ENCODE measurements at regions not wholly inside any gene's neighbourhood (a gene's known extent, or its start where the extent isn't known, plus 50 kb on each side); places are given as distances from the start of the nearest gene placed in this dataset.

DNA sequence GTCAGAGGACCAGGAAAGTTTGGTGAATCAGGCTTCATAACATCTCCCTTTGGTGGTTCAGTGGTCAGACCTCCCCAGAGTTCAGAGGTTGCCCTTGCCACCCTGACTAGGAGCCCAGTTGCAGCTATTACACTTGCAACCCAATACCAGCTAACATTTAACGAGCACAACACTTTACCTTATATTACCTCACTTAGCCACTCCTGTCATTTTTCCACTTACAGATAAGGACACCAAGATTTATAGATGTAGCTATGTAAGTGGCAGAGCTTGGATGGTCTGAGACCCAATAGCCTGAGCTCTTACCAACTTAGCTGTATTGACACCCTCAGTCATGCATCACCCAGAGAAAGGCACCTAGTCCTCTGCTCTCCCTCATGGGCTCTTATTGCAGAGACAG, 234.7 kb downstream of the INSC start (continued):
- TF ChIP-seq ATF6 (CRISPR knock-in tag; IDR thresholded peaks at IDR 0.05) = no peak
- no peak for TF ChIP-seq ZNF143 (CRISPR knock-in tag; IDR thresholded peaks at IDR 0.05)
- no peak for TF ChIP-seq ETV1 (tag; conservative IDR thresholded peaks at IDR 0.05; ENCODE audit: low read depth)
- TF ChIP-seq MNT (conservative IDR thresholded peaks at IDR 0.05) = no peak
- no peak for TF ChIP-seq ILF3 (IDR thresholded peaks at IDR 0.05; ENCODE audit: borderline replicate concordance)
- TF ChIP-seq ZKSCAN1 (IDR thresholded peaks at IDR 0.05; ENCODE audit: low read depth, low read length) = no peak
- TF ChIP-seq, protein P1, sequence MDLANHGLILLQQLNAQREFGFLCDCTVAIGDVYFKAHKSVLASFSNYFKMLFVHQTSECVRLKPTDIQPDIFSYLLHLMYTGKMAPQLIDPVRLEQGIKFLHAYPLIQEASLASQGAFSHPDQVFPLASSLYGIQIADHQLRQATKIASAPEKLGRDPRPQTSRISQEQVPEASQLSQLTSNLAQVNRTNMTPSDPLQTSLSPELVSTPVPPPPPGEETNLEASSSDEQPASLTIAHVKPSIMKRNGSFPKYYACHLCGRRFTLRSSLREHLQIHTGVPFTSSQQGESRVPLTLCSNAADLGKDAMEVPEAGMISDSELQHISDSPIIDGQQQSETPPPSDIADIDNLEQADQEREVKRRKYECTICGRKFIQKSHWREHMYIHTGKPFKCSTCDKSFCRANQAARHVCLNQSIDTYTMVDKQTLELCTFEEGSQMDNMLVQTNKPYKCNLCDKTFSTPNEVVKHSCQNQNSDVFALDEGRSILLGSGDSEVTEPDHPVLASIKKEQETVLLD (IDR thresholded peaks at IDR 0.05) = no peak
- TF ChIP-seq ZFPM2 (CRISPR knock-in tag; IDR thresholded peaks at IDR 0.05) = no peak
